ENCODE measurements at regions not wholly inside any gene's neighbourhood (a gene's known extent, or its start where the extent isn't known, plus 50 kb on each side); places are given as distances from the start of the nearest gene placed in this dataset.
"Not testable (repeated sequence)": the region's sequence is repeated elsewhere in the genome, so short reads cannot be mapped to it uniquely, and the experiment has no call there.

DNA sequence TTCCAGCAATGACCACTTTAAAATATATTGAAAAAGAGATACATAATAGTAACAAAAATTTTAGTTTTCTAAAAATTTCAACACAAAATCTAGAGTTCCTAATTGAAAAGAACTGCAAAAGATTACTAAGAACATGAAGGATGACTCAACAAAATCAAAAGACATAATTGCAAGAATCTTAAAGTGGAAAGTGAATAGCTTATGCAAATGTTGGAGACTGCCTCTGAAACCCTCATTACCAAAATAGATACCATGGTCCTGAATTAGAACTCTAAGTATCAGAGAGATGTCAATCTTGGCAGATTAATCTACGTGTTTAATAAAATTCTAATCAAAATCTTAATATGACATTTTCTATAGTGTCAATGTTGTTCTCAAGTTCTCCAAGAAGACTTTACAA lies 60.7 kb upstream of the SGO1 start:
- ATAC-seq = no peak
- no peak for DNase-seq (ENCODE audit: missing footprints)
- intact Hi-C loops (cut with DNase I) = no loop called here

DNA sequence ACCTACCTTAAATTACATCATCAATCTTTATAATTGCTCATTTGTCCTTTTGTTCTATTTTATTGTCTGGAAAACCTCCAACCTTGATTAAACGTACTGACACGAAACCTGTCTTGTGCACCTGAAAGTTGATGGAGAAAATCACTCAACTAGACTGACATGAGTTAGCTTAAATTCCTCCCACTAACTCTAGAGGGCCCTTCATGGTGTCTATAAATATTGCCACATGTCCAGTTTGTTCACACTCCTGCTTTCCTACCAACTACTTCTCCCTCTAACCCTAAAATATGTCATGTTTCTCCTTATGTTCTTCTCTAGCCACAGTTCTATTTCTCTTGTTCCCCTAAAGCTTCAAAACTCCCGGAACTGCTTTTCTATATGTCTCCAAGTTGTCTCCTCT lies 59.8 kb upstream of the SGO1 start:
- intact Hi-C loops (cut with DNase I) = no loop called here
- no peak for ATAC-seq

DNA sequence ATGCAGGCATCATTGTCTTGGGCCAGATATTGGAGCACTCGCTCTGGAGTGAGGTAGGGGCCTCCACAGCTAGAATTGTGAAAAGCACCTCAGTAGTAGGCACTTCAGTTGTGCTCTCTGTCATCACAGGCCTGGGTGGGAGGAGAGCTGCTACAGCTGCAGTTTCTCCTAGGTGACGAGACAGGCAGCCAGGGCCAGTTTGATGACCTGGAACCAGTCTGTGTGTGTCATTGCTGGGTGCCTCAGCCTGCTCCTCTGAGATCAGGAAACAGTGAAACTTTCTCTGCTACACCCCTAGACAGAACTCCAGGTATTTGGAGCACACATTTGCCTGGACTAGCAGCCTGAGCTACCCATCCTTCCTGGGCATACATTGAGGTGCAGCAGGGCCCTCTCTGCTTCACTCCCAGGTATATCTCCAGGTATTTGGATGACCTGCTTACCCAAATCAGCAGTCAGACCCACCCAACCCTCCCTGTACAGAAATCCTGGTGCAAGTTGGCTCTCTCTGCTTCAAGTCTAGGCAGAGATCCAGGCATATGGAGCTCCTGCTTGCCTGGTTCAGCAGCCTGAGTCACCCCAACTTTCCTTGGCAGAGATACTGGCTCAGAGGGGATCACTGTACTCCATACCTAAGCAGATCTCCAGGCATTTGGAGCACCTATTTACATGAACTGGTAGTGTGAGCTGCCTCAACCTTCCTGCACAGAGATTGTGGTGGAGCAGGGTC lies 54.3 kb upstream of the SGO1 start:
- intact Hi-C loops (cut with DNase I) = no loop called here
- no peak for ATAC-seq
- DNase-seq (ENCODE audit: missing footprints) = no peak

More for the DNA sequence above, 59.8 kb upstream of the SGO1 start:
- DNase-seq (ENCODE audit: missing footprints) = no peak

DNA sequence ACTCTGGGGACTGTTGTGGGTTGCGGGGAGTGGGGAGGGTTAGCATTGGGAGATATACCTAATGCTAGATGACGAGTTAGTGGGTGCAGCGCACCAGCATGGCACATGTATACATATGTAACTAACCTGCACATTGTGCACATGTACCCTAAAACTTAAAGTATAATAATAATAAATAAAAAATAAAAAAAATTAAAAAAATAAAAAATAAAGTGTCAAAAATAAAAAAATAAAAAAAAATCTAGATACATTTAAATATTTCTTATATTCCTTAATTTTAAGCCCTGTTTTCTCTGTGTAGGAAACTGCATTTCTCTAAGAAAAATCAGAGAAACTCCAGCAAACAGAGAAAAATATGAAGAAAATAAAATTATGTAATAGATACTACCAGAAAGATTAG lies 52.2 kb upstream of the SGO1 start:
- ATAC-seq; DNase-seq (ENCODE audit: missing footprints); intact Hi-C loops (cut with DNase I): not testable (repeated sequence)

DNA sequence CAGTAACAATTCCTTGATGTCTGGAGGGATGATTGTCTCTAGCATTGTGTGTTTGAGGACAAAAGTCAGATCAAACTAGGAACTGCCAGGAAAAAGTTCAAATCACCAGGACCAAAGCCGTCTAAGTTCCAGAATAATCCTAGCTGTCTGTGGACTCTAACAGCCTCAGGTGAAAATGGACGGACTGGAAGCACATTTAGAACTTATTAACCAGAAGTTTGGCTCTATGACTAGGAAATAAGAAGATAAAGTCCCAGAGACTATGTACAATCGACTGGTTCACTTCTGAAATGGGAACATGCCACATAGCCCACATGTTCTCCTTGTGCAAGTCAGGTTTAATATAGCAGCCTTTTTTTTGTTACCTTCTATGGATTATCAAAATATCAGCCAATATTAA lies 50.6 kb upstream of the SGO1 start:
- ATAC-seq (no peak), DNase-seq (ENCODE audit: missing footprints) (no peak)
- intact Hi-C loops (cut with DNase I) = no loop called here

Measured in Right ventricle myocardium inferior (tissue), 1 donor.